SU-DHL-6 (cell line): ENCODE measurements at regions not wholly inside any gene's neighbourhood (a gene's known extent, or its start where the extent isn't known, plus 50 kb on each side); places are given as distances from the start of the nearest gene placed in this dataset.

ENCODE experiments used
- EZH2phosphoT487 ChIP-seq: fragments of 200-600 bp; sonication (generic), shearing (Covaris generic); conservative IDR thresholded peaks from 2 replicates; pipeline ENCODE4 v1.6.1; 2018; ENCODE audit warnings: mild to moderate bottlenecking, antibody characterized with exemption, low read length, moderate library complexity, mixed read lengths
- TF ChIP-seq, protein P1 (sequence below): fragments of 200-600 bp; sonication (generic); IDR thresholded peaks from one replicate; pipeline ENCODE4 v1.5.1; 2017; ENCODE audit warnings: antibody characterized with exemption, mild to moderate bottlenecking, low read length, moderate library complexity; ENCODE audit not compliant: insufficient read depth, poor library complexity, severe bottlenecking

GRCh38 chr3:76645724-76646123 is 394.2 kb upstream of the ROBO2 start:
- TF ChIP-seq, protein P1, sequence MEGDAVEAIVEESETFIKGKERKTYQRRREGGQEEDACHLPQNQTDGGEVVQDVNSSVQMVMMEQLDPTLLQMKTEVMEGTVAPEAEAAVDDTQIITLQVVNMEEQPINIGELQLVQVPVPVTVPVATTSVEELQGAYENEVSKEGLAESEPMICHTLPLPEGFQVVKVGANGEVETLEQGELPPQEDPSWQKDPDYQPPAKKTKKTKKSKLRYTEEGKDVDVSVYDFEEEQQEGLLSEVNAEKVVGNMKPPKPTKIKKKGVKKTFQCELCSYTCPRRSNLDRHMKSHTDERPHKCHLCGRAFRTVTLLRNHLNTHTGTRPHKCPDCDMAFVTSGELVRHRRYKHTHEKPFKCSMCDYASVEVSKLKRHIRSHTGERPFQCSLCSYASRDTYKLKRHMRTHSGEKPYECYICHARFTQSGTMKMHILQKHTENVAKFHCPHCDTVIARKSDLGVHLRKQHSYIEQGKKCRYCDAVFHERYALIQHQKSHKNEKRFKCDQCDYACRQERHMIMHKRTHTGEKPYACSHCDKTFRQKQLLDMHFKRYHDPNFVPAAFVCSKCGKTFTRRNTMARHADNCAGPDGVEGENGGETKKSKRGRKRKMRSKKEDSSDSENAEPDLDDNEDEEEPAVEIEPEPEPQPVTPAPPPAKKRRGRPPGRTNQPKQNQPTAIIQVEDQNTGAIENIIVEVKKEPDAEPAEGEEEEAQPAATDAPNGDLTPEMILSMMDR: no peak
- TF ChIP-seq EZH2phosphoT487: no peak
